ENCODE measurements at regions not wholly inside any gene's neighbourhood (a gene's known extent, or its start where the extent isn't known, plus 50 kb on each side); places are given as distances from the start of the nearest gene placed in this dataset.

DNA sequence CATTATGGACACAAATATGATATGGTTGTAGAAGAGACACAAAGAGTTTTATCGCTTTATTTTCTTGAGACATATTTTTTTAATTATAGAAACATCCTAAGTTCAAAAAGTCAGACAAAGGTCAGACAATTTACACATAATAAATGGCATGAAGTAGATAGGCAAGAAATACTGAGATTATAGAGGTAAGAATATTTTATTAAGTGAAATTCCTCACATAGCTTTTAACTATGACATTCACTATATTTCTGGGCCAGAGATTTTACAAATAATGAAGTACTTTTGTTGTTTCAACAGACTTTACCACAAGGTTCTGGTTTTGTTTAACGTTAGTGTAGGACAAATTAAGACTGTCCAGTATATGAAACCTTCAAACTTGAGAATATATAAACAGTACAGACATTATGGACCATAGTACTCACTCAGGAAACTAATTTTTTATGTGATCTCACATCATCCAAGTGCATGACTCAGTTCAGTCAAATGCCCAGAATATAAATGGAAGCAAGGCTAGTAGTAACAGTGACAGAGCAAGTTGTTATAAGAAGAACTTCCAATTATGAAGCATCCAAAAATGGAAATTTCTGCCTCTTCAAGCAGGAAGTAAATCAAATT, 394.8 kb downstream of the KCNJ2 start:
- H3K4me1 Mint-ChIP-seq (ENCODE audit: low read depth, unreplicated experiment) = no peaks in the 10 kb centered on the region
- TF ChIP-seq, protein P1, sequence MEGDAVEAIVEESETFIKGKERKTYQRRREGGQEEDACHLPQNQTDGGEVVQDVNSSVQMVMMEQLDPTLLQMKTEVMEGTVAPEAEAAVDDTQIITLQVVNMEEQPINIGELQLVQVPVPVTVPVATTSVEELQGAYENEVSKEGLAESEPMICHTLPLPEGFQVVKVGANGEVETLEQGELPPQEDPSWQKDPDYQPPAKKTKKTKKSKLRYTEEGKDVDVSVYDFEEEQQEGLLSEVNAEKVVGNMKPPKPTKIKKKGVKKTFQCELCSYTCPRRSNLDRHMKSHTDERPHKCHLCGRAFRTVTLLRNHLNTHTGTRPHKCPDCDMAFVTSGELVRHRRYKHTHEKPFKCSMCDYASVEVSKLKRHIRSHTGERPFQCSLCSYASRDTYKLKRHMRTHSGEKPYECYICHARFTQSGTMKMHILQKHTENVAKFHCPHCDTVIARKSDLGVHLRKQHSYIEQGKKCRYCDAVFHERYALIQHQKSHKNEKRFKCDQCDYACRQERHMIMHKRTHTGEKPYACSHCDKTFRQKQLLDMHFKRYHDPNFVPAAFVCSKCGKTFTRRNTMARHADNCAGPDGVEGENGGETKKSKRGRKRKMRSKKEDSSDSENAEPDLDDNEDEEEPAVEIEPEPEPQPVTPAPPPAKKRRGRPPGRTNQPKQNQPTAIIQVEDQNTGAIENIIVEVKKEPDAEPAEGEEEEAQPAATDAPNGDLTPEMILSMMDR (IDR thresholded peaks at IDR 0.05; ENCODE audit: partially characterized antibody, unreplicated experiment) = no peak
- H3K36me3 Mint-ChIP-seq (ENCODE audit: unreplicated experiment) = no peaks in the 10 kb centered on the region
- no peaks in the 10 kb centered on the region for H3K27me3 Mint-ChIP-seq (ENCODE audit: unreplicated experiment)
- H3K9me3 Mint-ChIP-seq (ENCODE audit: unreplicated experiment) = no peaks in the 10 kb centered on the region
- DNase-seq = no peak
- no peak overlapping the region for H3K27ac Mint-ChIP-seq (ENCODE audit: unreplicated experiment)
- H3K4me3 Mint-ChIP-seq (ENCODE audit: unreplicated experiment) = no peak overlapping the region

DNA sequence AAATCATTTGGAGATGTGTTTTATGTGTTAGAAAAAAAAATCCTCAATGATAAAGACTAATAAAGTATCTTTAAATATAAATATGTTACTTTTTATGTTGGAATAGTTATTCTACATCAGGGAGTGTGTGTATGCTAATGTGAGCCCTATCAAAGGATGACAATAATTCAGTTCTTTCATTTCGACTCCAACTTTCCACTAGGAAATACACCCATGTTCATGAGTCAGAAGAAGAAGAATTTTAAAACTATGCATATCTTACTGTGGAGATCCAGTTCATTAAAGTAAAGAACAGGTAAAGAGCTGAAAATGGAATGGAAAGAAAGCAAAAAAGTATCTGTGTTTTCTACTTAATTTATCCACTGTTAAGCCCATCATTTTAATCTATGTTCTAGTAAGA, 399.8 kb downstream of the KCNJ2 start:
- Mint-ChIP-seq H3K9me3 (ENCODE audit: unreplicated experiment) (no peaks in the 10 kb centered on the region), H3K4me1 (ENCODE audit: low read depth, unreplicated experiment) (no peaks in the 10 kb centered on the region), H3K27me3 (ENCODE audit: unreplicated experiment) (no peaks in the 10 kb centered on the region), H3K27ac (ENCODE audit: unreplicated experiment) (no peak overlapping the region), H3K36me3 (ENCODE audit: unreplicated experiment) (no peaks in the 10 kb centered on the region), H3K4me3 (ENCODE audit: unreplicated experiment) (no peak overlapping the region)
- TF ChIP-seq, protein P1 (IDR thresholded peaks at IDR 0.05; ENCODE audit: partially characterized antibody, unreplicated experiment) = no peak
- DNase-seq = no peak

DNA sequence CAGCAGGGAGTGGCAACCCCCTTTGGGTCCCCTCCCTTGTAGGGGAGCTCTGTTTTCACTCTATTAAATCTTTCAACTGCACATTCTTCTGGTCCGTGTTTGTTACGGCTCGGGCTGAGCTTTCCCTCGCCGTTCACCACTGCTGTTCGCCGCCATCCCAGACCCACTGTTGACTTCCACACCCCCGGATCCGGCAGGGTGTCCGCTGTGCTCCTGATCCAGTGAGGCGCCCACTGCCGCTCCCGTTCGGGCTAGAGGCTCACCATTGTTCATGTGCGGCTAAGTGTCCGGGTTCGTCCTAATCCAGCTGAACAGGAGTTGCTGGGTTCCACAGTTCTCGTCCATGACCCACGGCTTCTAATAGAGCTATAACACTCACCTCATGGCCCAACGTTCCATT, 408.1 kb downstream of the KCNJ2 start:
- no peaks in the 10 kb centered on the region for H3K4me1 Mint-ChIP-seq (ENCODE audit: low read depth, unreplicated experiment)
- TF ChIP-seq, protein P1 (IDR thresholded peaks at IDR 0.05; ENCODE audit: partially characterized antibody, unreplicated experiment) = no peak
- no peak for DNase-seq
- H3K9me3 Mint-ChIP-seq (ENCODE audit: unreplicated experiment) = peaks cover 1% of the 10 kb centered on the region
- H3K4me3 Mint-ChIP-seq (ENCODE audit: unreplicated experiment) = no peak overlapping the region
- no peaks in the 10 kb centered on the region for H3K27me3 Mint-ChIP-seq (ENCODE audit: unreplicated experiment)
- H3K36me3 Mint-ChIP-seq (ENCODE audit: unreplicated experiment) = no peaks in the 10 kb centered on the region
- no peak overlapping the region for H3K27ac Mint-ChIP-seq (ENCODE audit: unreplicated experiment)

DNA sequence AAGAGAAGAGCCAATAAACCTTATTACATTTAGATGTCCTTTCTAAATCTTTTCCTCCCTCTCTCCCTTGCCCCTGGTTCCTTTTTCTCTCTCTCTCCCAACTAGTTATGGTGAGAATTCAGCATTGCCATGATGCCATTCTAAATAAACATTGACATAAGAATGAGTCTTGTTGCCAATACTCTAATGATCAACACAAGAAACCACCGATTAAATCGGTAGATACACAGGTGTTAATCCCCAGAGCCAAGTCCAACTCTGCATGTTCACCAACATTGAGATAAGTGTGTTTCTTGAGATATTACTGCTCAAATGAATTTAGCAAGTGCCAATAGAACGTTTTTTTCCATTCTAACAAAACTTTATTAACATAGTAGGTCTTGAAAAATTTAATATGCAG, 412.1 kb downstream of the KCNJ2 start:
- Mint-ChIP-seq H3K4me1 (ENCODE audit: low read depth, unreplicated experiment) (peaks cover 2% of the 10 kb centered on the region), H3K27ac (ENCODE audit: unreplicated experiment) (no peak overlapping the region), H3K9me3 (ENCODE audit: unreplicated experiment) (peaks cover 3% of the 10 kb centered on the region), H3K36me3 (ENCODE audit: unreplicated experiment) (no peaks in the 10 kb centered on the region), H3K4me3 (ENCODE audit: unreplicated experiment) (no peak overlapping the region), H3K27me3 (ENCODE audit: unreplicated experiment) (peaks cover 3% of the 10 kb centered on the region)
- DNase-seq = no peak
- TF ChIP-seq, protein P1 (IDR thresholded peaks at IDR 0.05; ENCODE audit: partially characterized antibody, unreplicated experiment) = no peak

DNA sequence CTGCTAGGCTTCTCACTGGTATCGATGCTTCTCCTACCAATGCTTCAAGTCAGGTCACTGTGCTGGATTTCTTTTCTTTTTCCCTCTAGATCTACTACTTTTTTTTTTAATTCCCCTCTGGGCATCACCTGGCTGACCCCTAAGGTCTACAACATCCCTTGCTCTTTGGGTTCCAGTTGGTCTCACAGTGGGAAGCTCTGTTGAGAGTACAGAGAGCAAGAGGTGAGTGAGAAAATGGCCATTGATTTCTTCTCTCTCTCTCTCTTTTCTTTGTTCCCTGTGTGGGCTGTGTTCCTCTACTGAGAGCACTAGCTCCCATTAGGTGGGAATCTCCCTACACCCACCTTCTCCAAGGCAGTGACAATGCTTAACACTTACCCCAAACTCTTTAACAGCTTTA, 413.4 kb downstream of the KCNJ2 start:
- no peak for DNase-seq
- no peak overlapping the region for H3K4me3 Mint-ChIP-seq (ENCODE audit: unreplicated experiment)
- TF ChIP-seq, protein P1 (IDR thresholded peaks at IDR 0.05; ENCODE audit: partially characterized antibody, unreplicated experiment) = no peak
- no peak overlapping the region for H3K27ac Mint-ChIP-seq (ENCODE audit: unreplicated experiment)
- H3K9me3 Mint-ChIP-seq (ENCODE audit: unreplicated experiment) = peaks cover 3% of the 10 kb centered on the region
- H3K27me3 Mint-ChIP-seq (ENCODE audit: unreplicated experiment) = peaks cover 3% of the 10 kb centered on the region
- peaks cover 2% of the 10 kb centered on the region for H3K4me1 Mint-ChIP-seq (ENCODE audit: low read depth, unreplicated experiment)
- no peaks in the 10 kb centered on the region for H3K36me3 Mint-ChIP-seq (ENCODE audit: unreplicated experiment)

All from glutamatergic neuron (in vitro differentiated cells).